SHP77 (cell line): ENCODE measurements at regions not wholly inside any gene's neighbourhood (a gene's known extent, or its start where the extent isn't known, plus 50 kb on each side); places are given as distances from the start of the nearest gene placed in this dataset.
"Not testable (repeated sequence)": the region's sequence is repeated elsewhere in the genome, so short reads cannot be mapped to it uniquely, and the experiment has no call there.

Experiments used
- DNase-seq, 2 experiments: peaks; one replicate each; lab custom pipeline; 2025; lab: John Stamatoyannopoulos, UW

- DNase-seq: no peak
Measured at GRCh38 chr11:97684486-97685439, 1295.0 kb downstream of the JRKL start.

- DNase-seq: no peak
Measured at GRCh38 chr11:97685695-97686094, 1295.9 kb downstream of the JRKL start.

GRCh38 chr11:97687111-97687510, 1297.3 kb downstream of the JRKL start:
- no peak for DNase-seq

GRCh38 chr11:97691061-97691460, 1301.2 kb downstream of the JRKL start:
- DNase-seq: no peak

GRCh38 chr11:97702951-97703350, 1313.1 kb downstream of the JRKL start:
- no peak for DNase-seq

GRCh38 chr11:97703851-97704250, 1314.0 kb downstream of the JRKL start:
- no peak for DNase-seq

GRCh38 chr11:97705441-97705840, 1315.3 kb upstream of the CNTN5 start:
- not testable (repeated sequence) for DNase-seq

- no peak for DNase-seq
Measured at GRCh38 chr11:97717922-97718321, 1302.8 kb upstream of the CNTN5 start.

- peak; percentile 49 to 55 for DNase-seq
Measured at GRCh38 chr11:97722065-97722464, 1298.7 kb upstream of the CNTN5 start.

GRCh38 chr11:97722721-97723120, 1298.0 kb upstream of the CNTN5 start:
- no peak for DNase-seq

GRCh38 chr11:97729546-97730272, 1291.0 kb upstream of the CNTN5 start:
- DNase-seq: no peak

- DNase-seq: no peak
Measured at GRCh38 chr11:97732011-97732632, 1288.6 kb upstream of the CNTN5 start.

GRCh38 chr11:97738751-97739150, 1282.0 kb upstream of the CNTN5 start:
- no peak for DNase-seq

- peak; percentile 8 to 18 for DNase-seq
Measured at GRCh38 chr11:97739932-97740800, 1280.6 kb upstream of the CNTN5 start.

- no peak for DNase-seq
Measured at GRCh38 chr11:97740801-97741151, 1280.0 kb upstream of the CNTN5 start.

- DNase-seq: no peak
Measured at GRCh38 chr11:97742717-97743116, 1278.0 kb upstream of the CNTN5 start.

- DNase-seq: no peak
Measured at GRCh38 chr11:97743205-97743742, 1277.5 kb upstream of the CNTN5 start.

GRCh38 chr11:97745515-97746050, 1275.2 kb upstream of the CNTN5 start:
- no peak for DNase-seq

GRCh38 chr11:97746818-97747217, 1273.9 kb upstream of the CNTN5 start:
- no peak for DNase-seq

- DNase-seq: peak; percentile 86 to 87
Measured at GRCh38 chr11:97751405-97751804, 1269.3 kb upstream of the CNTN5 start.

- DNase-seq: no peak
Measured at GRCh38 chr11:97751952-97752351, 1268.8 kb upstream of the CNTN5 start.
